CMK (cell line): ENCODE measurements at regions not wholly inside any gene's neighbourhood (a gene's known extent, or its start where the extent isn't known, plus 50 kb on each side); places are given as distances from the start of the nearest gene placed in this dataset.
"Not testable (repeated sequence)": the region's sequence is repeated elsewhere in the genome, so short reads cannot be mapped to it uniquely, and the experiment has no call there.

Source experiments
- DNase-seq: peaks from one replicate; pipeline ENCODE4 v3.0.0-alpha.2; 2010; ENCODE audit warnings: low read depth

- DNase-seq = no peak
These were observed 136.7 kb upstream of the C1QTNF7 start for GRCh38 chr4:15291122-15291521.

GRCh38 chr4:15293711-15294110 is 134.1 kb upstream of the C1QTNF7 start:
- DNase-seq = no peak

GRCh38 chr4:15294202-15294601 is 133.6 kb upstream of the C1QTNF7 start:
- DNase-seq = no peak

GRCh38 chr4:15294832-15295231 is 133.0 kb upstream of the C1QTNF7 start:
- no peak for DNase-seq

GRCh38 chr4:15295421-15296162 is 132.2 kb upstream of the C1QTNF7 start:
- DNase-seq = no peak

GRCh38 chr4:15297344-15297743 is 130.5 kb upstream of the C1QTNF7 start:
- DNase-seq = no peak

- DNase-seq = no peak
These were observed 128.2 kb upstream of the C1QTNF7 start for GRCh38 chr4:15299627-15300026.

GRCh38 chr4:15303052-15303641 is 124.7 kb upstream of the C1QTNF7 start:
- no peak for DNase-seq

GRCh38 chr4:15314974-15315373 is 112.9 kb upstream of the C1QTNF7 start:
- DNase-seq = no peak

GRCh38 chr4:15317246-15317645 is 110.6 kb upstream of the C1QTNF7 start:
- DNase-seq = no peak

GRCh38 chr4:15318621-15319348 is 109.0 kb upstream of the C1QTNF7 start:
- no peak for DNase-seq

- DNase-seq = no peak
These were observed 107.6 kb upstream of the C1QTNF7 start for GRCh38 chr4:15320121-15320678.

- DNase-seq = no peak
These were observed 105.8 kb upstream of the C1QTNF7 start for GRCh38 chr4:15322006-15322405.

- DNase-seq = no peak
These were observed 101.8 kb upstream of the C1QTNF7 start for GRCh38 chr4:15325987-15326386.

- DNase-seq = no peak
These were observed 100.2 kb upstream of the C1QTNF7 start for GRCh38 chr4:15327311-15328298.

- DNase-seq = no peak
These were observed 95.9 kb upstream of the C1QTNF7 start for GRCh38 chr4:15331930-15332329.

GRCh38 chr4:15332377-15332776 is 95.5 kb upstream of the C1QTNF7 start:
- no peak for DNase-seq

- no peak for DNase-seq
These were observed 93.9 kb upstream of the C1QTNF7 start for GRCh38 chr4:15333692-15334633.

GRCh38 chr4:15336410-15337167 is 91.2 kb upstream of the C1QTNF7 start:
- no peak for DNase-seq

- DNase-seq = not testable (repeated sequence)
These were observed 90.6 kb upstream of the C1QTNF7 start for GRCh38 chr4:15337168-15337657.
